NCI-H1048 (cell line): ENCODE measurements at regions not wholly inside any gene's neighbourhood (a gene's known extent, or its start where the extent isn't known, plus 50 kb on each side); places are given as distances from the start of the nearest gene placed in this dataset.
"Not testable (repeated sequence)": the region's sequence is repeated elsewhere in the genome, so short reads cannot be mapped to it uniquely, and the experiment has no call there.

Experiments
- DNase-seq: peaks from one replicate; lab custom pipeline; 2025; lab: John Stamatoyannopoulos, UW

DNA sequence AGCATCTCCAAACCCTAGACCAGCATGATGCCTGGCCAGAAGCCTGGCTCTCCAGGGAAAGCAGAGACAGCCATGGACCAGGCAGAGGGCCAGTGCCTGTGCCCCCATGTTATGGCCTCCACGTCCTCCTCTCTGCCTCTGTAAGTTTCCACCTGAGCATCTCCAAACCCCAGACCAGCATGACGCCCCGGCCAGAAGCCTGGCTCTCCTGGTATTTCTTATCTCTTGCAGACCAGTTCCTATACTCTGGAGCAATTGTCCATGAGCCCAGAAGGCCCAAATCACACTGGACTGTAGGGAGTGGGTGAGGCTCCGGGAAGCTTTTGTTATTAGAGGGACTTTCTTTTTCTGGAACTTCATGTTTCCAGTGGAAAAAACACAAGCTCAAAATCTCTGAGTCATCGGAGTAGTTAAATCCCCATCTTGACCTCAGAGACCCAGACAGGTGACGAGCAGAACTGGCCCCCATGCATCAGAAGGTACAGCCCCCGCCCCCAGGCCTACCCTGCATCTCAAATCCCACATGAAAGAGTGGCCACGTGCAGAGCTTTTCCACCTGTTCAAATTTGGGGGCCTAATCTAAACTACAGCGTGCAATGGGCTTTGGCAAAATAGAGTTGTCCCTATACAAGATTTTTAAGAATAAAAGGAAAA is 110.2 kb upstream of the FOXQ1 start:
- DNase-seq = no peak

DNA sequence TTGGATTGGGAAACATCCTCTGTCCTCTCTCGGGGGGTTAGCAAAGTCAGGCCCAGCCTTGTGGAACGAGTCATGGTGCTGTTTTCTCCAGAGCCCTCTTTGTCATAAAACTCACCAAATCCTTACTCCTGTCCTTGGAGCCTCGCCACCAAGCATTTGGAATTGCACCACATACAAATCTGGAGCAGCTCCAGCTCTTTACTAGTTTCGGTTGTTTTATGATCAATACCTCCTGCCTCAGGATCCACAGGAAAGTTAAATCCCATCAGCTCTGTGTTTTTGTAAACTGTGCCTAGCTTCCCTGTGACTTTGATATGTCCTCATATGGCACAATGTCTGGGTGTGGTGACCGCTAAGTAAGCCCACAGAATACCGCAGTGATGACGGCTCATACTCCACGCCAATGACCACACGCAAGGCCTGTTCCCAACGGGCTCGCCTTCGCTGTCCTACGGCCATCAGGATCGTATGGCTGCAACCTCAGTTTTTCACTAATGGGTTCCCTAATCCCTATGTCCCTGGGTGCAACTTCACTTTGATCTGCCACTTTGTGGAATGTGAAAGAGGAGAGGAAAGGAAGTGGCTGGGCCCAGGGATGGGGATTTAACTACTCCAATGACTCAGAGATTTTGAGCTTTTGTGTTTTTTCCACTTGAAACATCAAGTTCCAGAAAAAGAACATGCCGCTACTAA is 111.3 kb upstream of the FOXQ1 start:
- DNase-seq = no peak

DNA sequence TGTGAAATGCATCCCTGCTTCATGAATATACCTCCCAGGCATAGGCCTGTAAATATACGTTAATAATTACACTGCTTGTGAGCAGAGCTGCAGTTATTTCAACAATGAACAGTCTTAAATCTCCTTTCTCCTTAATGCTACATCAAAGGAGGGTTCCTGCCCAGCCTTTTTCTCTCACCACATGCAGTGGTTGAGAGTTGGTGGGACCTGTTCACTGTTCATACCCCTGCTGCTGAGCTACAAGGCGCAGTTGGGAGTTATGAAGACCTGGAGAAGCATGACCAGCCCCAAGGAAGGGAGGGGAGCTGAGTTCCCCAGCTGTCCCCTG is 111.9 kb upstream of the FOXQ1 start:
- no peak for DNase-seq

DNA sequence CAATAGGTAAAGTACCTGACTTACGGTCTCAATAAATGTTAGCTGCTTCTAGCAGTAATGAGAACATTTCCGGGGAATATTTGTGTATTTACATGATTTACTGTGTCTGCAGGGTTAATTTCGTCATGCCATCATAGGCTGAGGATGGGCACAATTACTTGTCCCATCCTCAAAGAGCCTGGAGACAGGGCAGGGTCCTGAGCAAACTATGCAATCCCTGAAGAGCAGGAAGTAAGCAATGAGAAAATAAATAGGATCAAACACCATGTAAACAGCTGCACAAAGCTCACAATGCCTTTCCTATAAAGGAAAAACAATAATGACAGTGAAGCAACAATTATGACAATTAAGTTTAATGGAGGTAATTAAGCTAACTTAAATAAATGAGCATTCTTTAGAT is 114.6 kb upstream of the FOXQ1 start:
- DNase-seq = no peak

DNA sequence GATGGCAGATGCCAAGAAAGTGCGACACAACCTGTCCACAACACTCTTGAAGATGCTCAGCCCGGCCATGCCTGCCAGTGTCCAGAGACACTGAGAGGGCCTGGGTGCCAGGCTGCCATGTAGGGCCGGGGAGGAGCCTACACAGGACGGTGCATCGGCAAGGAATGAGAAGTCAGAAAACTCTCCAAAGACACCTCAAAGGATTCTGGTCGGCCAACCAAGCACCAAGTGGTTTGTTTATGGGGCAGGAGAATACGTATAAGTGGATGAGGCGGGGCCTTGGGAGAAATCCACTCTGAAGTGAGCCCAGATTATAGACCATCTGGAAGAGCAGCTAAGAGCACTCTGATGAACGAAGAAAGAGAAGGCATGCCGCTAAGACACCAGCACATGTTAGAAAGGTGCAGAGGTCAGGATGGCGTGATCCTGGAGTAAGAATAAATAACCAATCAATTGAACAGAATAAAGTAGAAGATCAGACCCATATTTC is 120.7 kb upstream of the FOXQ1 start:
- DNase-seq = no peak

DNA sequence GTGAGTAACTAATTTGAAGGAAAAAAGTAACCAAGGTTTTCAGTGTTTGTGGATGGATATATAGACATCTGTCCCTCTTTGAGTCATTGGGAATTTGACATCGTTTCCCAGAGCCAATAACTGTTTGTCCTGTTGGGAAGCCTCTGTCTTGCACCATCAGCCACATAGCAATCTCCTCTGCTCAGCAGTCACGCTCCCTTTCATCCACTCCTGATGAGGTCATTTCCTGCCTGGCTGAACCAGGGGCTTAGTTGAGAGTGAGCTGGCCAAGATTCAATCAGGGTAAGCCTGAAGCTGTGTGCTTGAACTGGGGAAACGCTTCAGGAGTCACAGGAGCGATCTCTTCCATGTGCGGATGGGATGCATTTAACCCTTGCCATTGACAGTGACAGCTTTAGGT is 121.5 kb upstream of the FOXQ1 start:
- no peak for DNase-seq

DNA sequence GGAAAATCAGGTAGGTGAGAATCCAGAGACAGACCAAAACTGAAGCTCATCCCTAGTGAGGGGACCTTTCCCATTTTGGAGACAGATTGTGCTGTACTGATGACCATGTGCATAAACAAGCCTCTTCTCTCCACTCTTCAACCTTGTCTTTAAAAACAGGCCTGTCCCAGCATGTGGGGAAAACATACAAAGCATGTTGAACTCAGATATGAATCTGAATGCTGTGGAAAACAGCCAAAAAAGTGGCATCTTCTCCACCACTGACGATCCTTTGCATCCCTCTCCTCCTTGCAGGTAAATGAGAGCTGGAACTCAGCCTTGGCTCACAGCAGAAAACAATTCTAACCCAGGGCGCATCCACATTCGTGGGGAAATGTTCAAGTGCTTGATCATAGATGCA is 123.7 kb upstream of the FOXQ1 start:
- no peak for DNase-seq

DNA sequence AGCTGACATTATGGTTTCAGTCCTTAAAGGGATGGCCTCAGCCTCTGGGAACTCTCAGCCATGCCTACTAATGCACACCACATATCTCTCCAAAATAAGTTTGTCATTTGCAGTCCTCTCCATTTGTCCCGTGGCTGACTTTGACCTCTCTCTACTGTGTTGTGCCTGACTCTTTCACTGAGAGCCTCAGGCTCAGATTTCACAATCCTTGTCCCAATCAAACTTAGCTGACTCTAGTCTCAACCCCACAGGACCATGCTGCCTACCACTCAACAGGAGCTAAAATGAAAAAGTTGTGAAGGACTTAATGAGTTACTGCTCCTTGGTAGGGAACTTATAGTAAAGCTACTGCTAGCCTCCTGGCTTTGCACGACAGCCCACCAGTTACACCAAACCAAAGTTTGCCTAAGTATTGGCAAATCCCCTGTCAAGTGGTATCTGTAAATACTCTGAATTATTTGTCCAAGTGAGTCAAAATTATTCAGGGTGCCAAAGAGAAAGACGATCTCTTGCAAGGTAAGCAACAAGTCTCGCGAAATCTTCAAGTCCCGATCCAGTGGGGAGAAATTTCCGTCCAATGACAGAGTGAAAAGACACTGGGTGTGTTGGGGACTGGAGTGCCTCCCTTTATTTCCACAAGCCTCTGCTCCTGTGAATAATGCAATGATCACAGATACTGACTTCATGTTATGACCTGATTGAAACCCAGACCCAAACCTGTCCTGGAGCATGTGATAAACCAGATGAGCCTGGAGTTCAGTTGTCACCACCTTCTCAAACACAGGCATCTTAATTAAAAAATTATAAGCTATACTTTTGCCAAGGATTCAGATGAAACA is 124.4 kb upstream of the FOXQ1 start:
- no peak for DNase-seq

DNA sequence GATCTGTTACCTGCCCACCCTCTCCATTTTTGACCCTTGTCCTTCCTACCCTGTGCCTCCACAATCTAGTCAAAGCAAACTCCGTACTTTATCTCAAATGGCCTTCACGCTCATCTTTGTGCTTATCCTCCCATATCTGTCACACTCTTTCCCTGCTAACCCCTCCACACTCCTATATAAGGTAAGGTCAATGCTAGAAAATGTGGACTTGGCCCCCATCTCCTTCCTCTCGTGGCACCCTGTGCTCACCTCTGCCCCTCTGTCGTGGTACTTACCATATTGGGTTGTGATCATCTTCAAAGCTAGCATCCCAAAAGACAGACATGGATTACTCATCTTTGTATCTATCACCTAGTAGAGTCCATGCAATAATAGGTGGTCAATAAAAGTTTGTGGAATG is 127.6 kb upstream of the FOXQ1 start:
- DNase-seq = no peak

DNA sequence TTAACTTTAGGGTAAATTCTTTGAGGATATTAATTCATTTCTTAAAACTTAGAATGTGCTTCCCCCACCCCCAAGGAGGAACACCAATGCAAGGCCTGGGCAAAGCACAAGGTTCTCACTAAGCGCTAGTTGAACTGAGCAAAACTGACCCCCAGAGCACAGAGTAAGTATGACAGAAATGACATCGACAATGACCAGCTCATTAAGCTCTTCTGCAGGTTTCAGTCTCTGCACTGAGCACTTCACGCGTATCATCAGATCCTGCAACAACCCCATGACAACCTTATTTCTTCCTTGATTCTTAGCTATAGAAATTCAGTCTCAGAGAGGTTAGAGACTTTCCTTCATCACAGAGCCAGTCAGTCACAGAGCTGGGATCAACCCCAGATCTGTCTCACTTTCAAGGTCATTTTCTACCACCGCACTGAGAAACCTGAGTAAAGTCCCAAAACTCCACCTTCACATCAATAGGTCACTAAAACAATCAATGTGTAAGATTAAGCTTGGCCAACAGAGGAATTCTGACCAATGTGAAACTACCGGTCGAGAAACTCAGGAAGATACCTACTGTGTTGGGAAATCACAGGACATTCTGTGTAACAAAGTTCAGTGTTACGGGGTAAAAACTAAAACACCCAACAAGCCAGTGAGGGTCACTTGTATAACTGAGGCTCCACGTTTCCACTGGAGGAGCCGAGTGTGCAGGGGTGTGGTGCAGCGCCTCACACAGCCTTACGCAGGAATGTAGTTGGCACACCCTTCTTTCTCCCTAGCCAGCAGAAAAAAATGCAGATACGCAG is 129.0 kb upstream of the FOXQ1 start:
- DNase-seq = no peak

DNA sequence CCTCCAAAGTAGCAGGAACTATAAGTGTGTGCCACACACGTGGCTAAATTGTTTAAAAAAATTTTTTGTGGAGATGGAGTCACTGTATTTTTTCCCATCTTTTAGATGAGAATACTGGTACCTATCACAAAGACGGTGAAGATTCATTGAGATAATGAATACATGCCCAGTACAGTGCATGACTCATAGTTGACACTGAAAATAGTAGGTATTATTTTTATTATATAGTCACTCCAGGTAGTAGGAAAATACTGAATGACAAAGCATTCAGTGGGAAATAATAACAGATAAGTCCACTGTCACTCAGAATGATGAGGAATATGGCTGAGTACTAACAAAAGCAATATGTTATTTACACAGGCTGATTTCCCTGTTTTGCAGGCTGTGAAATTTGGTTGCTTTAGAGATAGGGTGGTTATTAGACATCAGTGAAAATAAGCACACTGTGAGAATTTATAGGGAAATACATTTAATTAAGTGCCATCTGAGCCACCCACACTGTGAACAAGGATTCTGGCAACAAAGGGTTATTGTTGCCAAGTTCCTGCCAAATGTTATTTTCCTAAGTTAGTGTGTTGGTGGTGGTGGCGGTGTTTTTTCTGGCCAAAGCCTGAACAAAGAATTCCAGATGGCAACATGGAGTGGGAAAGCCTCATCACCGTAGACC is 129.8 kb upstream of the FOXQ1 start:
- no peak for DNase-seq

DNA sequence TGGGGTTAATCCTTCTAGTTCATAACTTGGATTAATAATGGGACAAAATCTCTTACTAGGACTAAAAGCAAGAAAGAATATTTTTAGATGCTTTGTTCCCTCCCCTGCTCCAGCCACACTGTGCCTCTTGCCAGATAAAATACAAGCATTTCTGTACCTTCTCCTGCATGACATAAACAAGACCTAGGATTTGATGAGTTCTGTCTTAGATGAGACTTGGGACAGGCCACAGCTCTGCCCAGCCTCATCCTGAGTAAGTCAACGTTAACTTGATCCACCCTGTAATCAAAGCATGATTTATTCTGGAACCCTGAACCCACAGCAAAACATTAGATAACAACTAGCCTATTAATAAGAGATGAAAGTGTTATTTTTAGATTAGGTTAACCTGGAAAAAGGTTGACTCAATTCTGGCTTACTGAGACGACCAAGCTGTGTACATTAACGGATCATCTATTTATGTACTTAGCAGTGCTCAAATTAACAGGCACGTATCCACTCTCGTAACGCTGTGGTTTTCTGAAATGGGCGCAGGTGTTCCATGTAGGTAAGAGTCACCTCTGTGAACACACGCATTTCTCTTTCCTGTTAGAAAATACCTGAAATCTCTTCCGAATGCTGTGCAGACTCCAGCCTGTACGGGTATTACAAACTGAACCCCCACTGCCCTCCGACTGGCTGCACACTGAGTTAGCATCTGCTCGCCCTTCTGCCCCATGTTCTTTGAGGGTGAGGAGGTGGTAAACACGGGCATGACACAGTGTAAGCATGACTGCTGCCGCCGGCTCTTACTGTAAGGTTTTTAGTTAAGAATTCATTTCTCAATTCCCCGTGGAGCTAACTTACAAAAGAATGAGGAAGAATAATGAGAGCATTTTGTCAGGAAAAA is 132.1 kb upstream of the FOXQ1 start:
- DNase-seq = no peak

DNA sequence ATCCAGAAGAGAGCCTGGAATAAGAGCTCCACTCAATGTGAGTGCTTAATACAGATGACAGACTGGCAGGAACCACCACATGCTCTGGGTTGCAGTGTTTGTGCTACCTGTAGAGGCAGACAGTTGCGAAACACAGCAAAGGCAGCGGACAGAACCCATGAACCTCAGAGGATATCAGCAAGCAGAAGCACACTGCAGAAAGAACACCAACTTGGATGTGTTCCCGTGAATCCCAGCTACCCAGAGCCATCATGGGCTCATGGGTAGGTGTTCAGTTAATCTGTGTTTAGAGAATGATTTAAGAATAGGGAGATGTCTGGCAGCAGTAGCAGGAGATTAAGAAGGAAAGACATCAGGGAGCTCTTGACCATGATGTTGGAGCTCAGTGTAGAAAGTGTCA is 133.3 kb upstream of the FOXQ1 start:
- no peak for DNase-seq

DNA sequence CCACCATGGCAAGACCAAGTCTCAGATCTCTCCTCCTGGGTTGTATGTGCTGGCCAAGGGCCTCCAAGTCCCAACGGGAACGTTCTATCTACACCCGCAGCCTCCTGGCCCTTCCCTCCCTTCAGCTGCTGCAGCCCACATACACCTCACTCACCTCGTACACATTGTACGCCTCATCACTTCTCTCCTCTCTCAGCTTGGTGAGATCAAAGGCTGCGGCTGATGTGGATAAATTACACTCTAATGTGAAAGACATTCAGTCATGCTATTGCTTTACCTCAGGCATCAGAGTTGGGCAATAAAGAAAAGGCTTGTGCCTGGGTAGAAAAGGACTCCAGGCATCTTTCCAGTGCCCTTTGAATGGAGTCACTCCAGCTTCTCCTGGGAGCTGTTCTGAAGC is 135.3 kb upstream of the FOXQ1 start:
- DNase-seq = no peak

DNA sequence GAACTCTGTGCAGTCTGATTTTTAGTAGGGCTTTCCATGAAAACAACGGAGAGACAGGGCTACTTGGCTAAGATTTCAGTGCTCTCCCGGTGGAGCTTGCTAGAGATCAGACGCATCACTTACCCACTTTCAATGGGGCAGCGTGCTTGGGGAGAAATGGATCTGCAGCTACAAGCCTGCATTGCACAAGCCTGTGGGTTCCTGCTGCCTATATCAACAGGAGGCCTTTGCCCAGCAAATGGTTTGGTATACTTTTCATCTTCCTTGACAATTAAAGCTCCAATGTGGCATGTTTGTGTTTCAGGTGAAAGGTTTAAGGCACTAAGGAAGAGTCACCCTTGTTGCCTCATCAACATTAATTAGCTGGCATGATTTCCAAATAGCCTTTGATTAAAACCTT is 136.0 kb upstream of the FOXQ1 start:
- DNase-seq = no peak

DNA sequence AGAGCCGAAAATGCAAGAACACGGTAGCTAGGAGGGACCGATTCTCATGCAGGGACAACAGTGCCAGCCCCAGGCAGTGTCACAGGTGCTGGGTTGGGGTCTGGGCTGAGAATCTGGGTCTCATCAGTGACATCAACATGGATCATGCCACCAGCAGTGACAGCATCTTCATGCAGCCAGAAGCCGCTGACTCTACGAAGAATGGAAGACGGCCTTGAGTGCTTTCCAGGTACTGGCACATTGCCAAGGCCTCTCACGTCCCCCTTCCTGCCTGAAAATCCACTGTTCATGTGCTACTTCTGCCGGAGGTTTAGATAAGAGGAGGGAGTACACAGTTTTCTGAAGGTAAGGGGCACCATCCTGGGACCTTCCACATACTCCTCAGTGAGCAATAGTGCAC is 141.1 kb upstream of the FOXQ1 start:
- DNase-seq = no peak

DNA sequence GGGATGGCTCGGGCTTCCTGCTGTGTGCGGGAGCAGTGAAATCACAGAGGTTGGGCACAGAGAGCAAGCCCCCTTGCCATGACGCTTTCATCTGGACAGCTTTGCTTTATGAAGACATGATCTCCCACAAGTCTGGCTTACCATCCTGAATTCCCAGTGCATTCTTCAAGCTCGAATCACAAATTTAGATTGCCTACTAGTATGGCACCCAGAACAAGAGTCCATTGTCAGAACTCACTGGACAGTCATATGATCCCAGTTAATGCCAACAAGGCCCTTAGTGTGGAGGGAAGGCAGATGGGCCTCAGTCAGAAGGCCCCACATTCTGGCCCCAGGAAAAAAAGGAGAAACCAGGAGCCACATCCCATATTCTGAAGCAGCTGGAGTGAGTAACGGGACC is 147.3 kb upstream of the FOXQ1 start:
- no peak for DNase-seq

DNA sequence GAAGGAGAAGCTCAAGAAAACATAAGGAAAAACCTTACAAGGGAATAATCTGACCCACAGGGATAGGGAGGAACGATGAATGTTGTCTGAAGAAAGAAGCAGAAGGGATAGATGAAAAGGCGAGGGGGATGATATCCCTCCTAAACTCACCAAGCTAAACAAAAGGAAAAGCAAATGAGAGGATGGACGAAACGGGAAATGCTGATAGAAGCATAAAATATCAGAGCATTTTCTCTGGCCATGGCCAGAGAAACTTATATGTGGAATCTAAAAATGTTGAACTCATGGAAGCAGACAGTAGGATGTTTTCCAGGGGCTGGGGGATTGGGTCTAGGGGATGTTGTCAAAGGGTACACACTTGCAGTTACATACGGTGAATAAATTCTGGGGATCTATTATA is 148.4 kb upstream of the FOXQ1 start:
- no peak for DNase-seq

DNA sequence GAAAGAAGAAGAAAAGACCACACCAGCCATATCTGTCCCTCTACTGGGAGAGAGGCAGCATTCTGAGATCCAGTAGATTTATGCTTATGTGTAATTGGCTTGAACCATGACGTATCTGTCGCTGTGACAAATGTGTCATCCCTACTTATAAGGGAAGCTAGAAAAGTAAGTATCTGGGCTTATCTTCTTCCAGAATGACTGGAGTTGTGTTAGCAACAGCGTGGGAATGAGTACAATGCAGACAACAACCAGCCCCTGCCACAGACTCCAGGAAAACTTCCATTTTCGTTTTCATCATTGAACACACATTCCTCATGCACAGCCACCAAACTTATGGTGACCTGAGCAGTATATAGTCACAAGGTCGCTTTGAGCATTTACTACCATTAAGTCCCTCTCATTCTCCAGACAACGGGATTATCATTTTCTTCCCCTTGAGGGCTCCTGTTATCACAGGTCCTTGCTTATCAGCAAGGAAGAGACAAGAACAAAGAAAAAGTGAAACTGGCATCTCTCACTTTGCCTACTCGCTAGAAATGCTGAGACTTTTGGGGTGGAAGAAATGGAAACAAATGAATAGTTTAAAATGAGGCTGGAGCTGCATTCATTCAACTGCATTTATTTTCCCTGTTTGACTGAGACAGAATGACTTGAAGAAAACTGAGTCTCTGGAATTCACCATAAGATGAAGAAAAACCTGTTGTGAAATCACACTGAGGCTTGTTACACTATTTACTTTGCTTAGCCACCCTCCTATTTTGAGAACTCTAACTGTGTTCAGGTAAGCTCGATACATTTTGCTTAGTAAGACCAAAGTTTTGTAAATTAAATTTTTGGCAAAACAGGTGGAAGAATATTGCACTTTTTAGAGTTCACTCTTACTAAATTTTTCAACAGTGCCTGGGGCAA is 149.3 kb upstream of the FOXQ1 start:
- DNase-seq = no peak

DNA sequence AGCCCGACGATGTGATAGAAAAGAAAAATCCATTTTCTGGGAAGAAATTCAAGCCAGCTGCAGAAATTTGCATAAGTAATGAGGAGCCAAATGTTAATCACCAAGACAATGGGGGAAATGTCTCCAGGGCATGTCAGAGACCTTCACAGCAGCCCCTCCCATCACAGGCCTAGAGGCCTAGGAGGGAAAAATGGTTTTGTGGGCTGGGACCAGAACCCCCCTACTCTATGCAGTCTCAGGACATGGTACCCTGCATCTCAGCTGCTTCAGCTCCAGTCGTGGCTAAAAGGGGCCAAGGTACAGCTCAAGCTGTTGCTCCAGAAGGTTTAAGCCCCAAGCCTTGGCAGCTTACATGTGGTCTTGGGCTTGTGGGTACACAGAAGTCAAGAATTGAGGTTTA is 155.5 kb upstream of the FOXQ1 start:
- DNase-seq = not testable (repeated sequence)
